ENCODE measurements at regions not wholly inside any gene's neighbourhood (a gene's known extent, or its start where the extent isn't known, plus 50 kb on each side); places are given as distances from the start of the nearest gene placed in this dataset.

GRCh38 chr16:8293413-8293812 is 296.9 kb downstream of the TMEM114 start:
- TF ChIP-seq, protein P1, sequence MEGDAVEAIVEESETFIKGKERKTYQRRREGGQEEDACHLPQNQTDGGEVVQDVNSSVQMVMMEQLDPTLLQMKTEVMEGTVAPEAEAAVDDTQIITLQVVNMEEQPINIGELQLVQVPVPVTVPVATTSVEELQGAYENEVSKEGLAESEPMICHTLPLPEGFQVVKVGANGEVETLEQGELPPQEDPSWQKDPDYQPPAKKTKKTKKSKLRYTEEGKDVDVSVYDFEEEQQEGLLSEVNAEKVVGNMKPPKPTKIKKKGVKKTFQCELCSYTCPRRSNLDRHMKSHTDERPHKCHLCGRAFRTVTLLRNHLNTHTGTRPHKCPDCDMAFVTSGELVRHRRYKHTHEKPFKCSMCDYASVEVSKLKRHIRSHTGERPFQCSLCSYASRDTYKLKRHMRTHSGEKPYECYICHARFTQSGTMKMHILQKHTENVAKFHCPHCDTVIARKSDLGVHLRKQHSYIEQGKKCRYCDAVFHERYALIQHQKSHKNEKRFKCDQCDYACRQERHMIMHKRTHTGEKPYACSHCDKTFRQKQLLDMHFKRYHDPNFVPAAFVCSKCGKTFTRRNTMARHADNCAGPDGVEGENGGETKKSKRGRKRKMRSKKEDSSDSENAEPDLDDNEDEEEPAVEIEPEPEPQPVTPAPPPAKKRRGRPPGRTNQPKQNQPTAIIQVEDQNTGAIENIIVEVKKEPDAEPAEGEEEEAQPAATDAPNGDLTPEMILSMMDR (IDR thresholded peaks at IDR 0.05), result no peak
- TF ChIP-seq POLR2AphosphoS5 (IDR thresholded peaks at IDR 0.05), result no peak
- TF ChIP-seq EP300 (IDR thresholded peaks at IDR 0.05), result no peak
- TF ChIP-seq POLR2A (IDR thresholded peaks at IDR 0.05; ENCODE audit: low read depth), result no peak

Data from esophagus muscularis mucosa (tissue), 4 donors.